Upper lobe of left lung (tissue), 6 donors: ENCODE measurements at regions not wholly inside any gene's neighbourhood (a gene's known extent, or its start where the extent isn't known, plus 50 kb on each side); places are given as distances from the start of the nearest gene placed in this dataset.

Experiments
- ATAC-seq, 2 donors: fragments of 200-7000 bp; cut with Tn5 transposase; one replicate each; pipeline ENCODE4 v1.9.1; 2022; ENCODE audit warnings: mild to moderate bottlenecking in 2 of 2, moderate library complexity in 2 of 2; ENCODE audit not compliant: low FRiP score in 2 of 2
- DNase-seq, 2 donors: peaks; one replicate each; pipeline ENCODE4 v3.0.0-alpha.2; 2019 to 2020
- H3K27ac ChIP-seq, 4 donors: fragments of 200-600 bp; sonication (generic); one replicate each; pipeline ENCODE4 v1.5.1; 2016 to 2019
- H3K27me3 ChIP-seq, 4 donors: fragments of 200-600 bp; sonication (generic); one replicate each; pipeline ENCODE4 v1.5.1; 2017 to 2019
- H3K36me3 ChIP-seq, 4 donors: fragments of 200-600 bp; sonication (generic); one replicate each; pipeline ENCODE4 v1.5.1; 2016 to 2019
- H3K4me1 ChIP-seq, 4 donors: fragments of 200-600 bp; sonication (generic); one replicate each; pipeline ENCODE4 v1.5.1; 2018 to 2019
- H3K4me3 ChIP-seq, 4 donors: fragments of 200-600 bp; sonication (generic); one replicate each; pipeline ENCODE4 v1.5.1; 2017 to 2019; ENCODE audit warnings: mild to moderate bottlenecking in 2 of 4, moderate library complexity in 1 of 4
- H3K9me3 ChIP-seq, 4 donors: fragments of 200-600 bp; sonication (generic); one replicate each; pipeline ENCODE4 v1.5.1; 2018 to 2019
- EP300 ChIP-seq, 4 donors: sonication (generic); formaldehyde crosslinking; IDR thresholded peaks; one replicate each; pipeline ENCODE4 v1.5.1; 2017; ENCODE audit warnings: antibody characterized with exemption in 4 of 4, control low read depth in 2 of 4
- POLR2A ChIP-seq, 4 donors: fragments of 450-650 bp; IDR thresholded peaks; one replicate each; pipeline ENCODE4 v1.5.1; 2016 to 2017; ENCODE audit warnings: antibody characterized with exemption in 4 of 4, mild to moderate bottlenecking in 2 of 4
- POLR2AphosphoS5 ChIP-seq, 2 donors: sonication (generic); formaldehyde crosslinking; IDR thresholded peaks; one replicate each; pipeline ENCODE4 v1.5.1; 2017; ENCODE audit warnings: antibody characterized with exemption in 2 of 2
- WGBS, 2 donors: methylation state at CpG; one replicate each; pipeline ENCODE4 v1.1.5; 2017 to 2018; 5-methylcytosine and 5-hydroxymethylcytosine counted together
- TF ChIP-seq, protein P1 (sequence below), 6 experiments: fragments of 450-650 bp in 4 of 6; fragments of 200-600 bp in 2 of 6; sonication (generic) in 2 of 6; IDR thresholded peaks; one replicate each; pipeline ENCODE4 v1.5.1; 2016 to 2019; ENCODE audit warnings: antibody characterized with exemption in 6 of 6
- donor health status: DM: no; HTN: no; CAD: no; lungs with moderate emphysema.
- donor health status: DM: no; HTN: yes; CAD: no; lungs with severe emphysema.

- peaks cover 0 to 14% (median 7%) of the 10 kb centered on the region in 4 donors for H3K9me3 ChIP-seq
- H3K4me3 ChIP-seq, result no peak overlapping the region
- no peak for DNase-seq
- TF ChIP-seq POLR2A (IDR thresholded peaks at IDR 0.05) (no peak), EP300 (IDR thresholded peaks at IDR 0.05) (no peak), POLR2AphosphoS5 (IDR thresholded peaks at IDR 0.05) (no peak)
- TF ChIP-seq, protein P1, sequence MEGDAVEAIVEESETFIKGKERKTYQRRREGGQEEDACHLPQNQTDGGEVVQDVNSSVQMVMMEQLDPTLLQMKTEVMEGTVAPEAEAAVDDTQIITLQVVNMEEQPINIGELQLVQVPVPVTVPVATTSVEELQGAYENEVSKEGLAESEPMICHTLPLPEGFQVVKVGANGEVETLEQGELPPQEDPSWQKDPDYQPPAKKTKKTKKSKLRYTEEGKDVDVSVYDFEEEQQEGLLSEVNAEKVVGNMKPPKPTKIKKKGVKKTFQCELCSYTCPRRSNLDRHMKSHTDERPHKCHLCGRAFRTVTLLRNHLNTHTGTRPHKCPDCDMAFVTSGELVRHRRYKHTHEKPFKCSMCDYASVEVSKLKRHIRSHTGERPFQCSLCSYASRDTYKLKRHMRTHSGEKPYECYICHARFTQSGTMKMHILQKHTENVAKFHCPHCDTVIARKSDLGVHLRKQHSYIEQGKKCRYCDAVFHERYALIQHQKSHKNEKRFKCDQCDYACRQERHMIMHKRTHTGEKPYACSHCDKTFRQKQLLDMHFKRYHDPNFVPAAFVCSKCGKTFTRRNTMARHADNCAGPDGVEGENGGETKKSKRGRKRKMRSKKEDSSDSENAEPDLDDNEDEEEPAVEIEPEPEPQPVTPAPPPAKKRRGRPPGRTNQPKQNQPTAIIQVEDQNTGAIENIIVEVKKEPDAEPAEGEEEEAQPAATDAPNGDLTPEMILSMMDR (IDR thresholded peaks at IDR 0.05), result no peak
- no peak overlapping the region for H3K27ac ChIP-seq
- no peaks in the 10 kb centered on the region for H3K36me3 ChIP-seq
- no peaks in the 10 kb centered on the region for H3K27me3 ChIP-seq
- H3K4me1 ChIP-seq, result no peaks in the 10 kb centered on the region
- 71 to 79% methylated on average over 2 of the region's 2 CpGs for WGBS, 2 donors
- no peak for ATAC-seq
Observed at GRCh38 chr6:132107896-132108295, 156.7 kb upstream of the CCN2 start.

GRCh38 chr6:132101535-132101934 lies 150.4 kb upstream of the CCN2 start:
- WGBS, 2 donors, result 65 to 79% methylated on average over 3 of the region's 3 CpGs
- Histone ChIP-seq H3K27me3 (no peaks in the 10 kb centered on the region), H3K36me3 (no peaks in the 10 kb centered on the region), H3K9me3 (no peaks in the 10 kb centered on the region), H3K4me3 (no peak overlapping the region), H3K27ac (no peak overlapping the region), H3K4me1 (no peaks in the 10 kb centered on the region)
- no peak for DNase-seq
- no peak for ATAC-seq
- TF ChIP-seq POLR2A (IDR thresholded peaks at IDR 0.05) (no peak), EP300 (IDR thresholded peaks at IDR 0.05) (no peak), POLR2AphosphoS5 (IDR thresholded peaks at IDR 0.05) (no peak)
- TF ChIP-seq, protein P1 (IDR thresholded peaks at IDR 0.05), result no peak

DNA sequence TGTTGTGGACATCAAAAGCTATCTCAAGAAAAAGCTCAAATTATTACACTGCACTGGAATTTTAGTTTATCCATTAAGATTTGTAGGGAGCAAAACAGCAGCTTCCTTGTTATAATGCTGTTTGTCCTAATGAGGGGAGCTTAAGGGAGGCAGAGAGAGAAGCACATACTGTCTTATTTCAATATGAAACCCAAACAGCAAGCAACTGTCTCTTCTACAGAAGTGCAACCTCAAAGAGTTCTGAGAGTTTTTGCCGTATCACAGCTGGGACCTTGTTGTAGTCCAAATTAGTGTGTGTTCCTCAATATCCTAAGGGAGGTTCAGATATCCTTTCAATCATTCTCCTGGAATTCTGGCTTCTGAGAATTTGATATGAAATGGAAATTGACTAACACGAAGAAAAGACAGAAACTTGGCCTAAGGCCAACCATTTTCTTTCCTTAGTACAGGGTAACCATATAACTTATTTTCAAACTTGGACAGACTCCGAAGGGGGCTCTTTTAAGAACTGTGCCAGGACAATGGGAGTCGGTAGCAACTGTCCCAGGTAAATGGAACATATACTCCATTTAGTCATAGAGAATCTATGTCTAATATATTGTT lies 149.3 kb upstream of the CCN2 start:
- Histone ChIP-seq H3K27ac (no peak overlapping the region), H3K27me3 (no peaks in the 10 kb centered on the region), H3K4me1 (no peaks in the 10 kb centered on the region), H3K4me3 (no peak overlapping the region), H3K36me3 (no peaks in the 10 kb centered on the region), H3K9me3 (no peaks in the 10 kb centered on the region)
- no peak for TF ChIP-seq POLR2A (IDR thresholded peaks at IDR 0.05)
- TF ChIP-seq EP300 (IDR thresholded peaks at IDR 0.05), result no peak
- TF ChIP-seq, protein P1 (IDR thresholded peaks at IDR 0.05), result no peak
- TF ChIP-seq POLR2AphosphoS5 (IDR thresholded peaks at IDR 0.05), result no peak
- ATAC-seq (no peak), DNase-seq (no peak)
- WGBS, 2 donors, result 65 to 71% methylated on average over 4 of the region's 4 CpGs

- no peaks in the 10 kb centered on the region for H3K36me3 ChIP-seq
- TF ChIP-seq POLR2A (IDR thresholded peaks at IDR 0.05) (no peak), EP300 (IDR thresholded peaks at IDR 0.05) (no peak), POLR2AphosphoS5 (IDR thresholded peaks at IDR 0.05) (no peak)
- TF ChIP-seq, protein P1 (IDR thresholded peaks at IDR 0.05), result no peak
- H3K27ac ChIP-seq, result no peak overlapping the region
- DNase-seq (no peak), ATAC-seq (no peak)
- WGBS, 2 donors, result 51 to 57% methylated on average over 5 of the region's 5 CpGs
- H3K27me3 ChIP-seq, result no peaks in the 10 kb centered on the region
- H3K4me1 ChIP-seq, result no peaks in the 10 kb centered on the region
- peaks cover 0 to 1% (median 0%) of the 10 kb centered on the region in 4 donors for H3K9me3 ChIP-seq
- no peak overlapping the region for H3K4me3 ChIP-seq
Observed at GRCh38 chr6:132096996-132097395, 145.8 kb upstream of the CCN2 start.

DNA sequence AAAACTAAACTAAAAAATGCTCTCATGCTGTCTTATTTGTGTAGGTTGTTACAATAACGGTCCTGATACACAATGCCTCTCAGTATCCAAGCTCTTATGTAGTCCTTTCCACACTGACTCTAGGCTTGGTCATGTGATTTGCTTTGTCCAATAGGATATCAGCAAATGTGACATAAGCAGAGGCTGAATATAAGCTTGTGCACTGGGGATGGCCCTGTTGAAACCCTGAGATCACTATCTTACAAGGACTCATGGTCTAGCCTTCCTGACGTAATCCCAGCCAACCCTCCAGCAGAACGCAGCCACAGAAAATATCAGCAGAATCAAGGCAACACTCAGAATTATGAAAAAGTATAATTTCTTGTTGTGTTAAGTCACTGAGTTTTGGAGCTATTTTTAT lies 145.1 kb upstream of the CCN2 start:
- no peak for TF ChIP-seq POLR2A (IDR thresholded peaks at IDR 0.05)
- TF ChIP-seq, protein P1 (IDR thresholded peaks at IDR 0.05), result no peak
- TF ChIP-seq POLR2AphosphoS5 (IDR thresholded peaks at IDR 0.05), result no peak
- no peak for TF ChIP-seq EP300 (IDR thresholded peaks at IDR 0.05)
- no peak overlapping the region for H3K4me3 ChIP-seq
- DNase-seq, result no peak
- H3K27ac ChIP-seq, result no peak overlapping the region
- peaks cover 0 to 3% (median 0%) of the 10 kb centered on the region in 4 donors for H3K9me3 ChIP-seq
- 85 to 86% methylated on average over 3 of the region's 3 CpGs for WGBS, 2 donors
- ATAC-seq, result peak in 1 of 2 donors; percentile 64
- no peaks in the 10 kb centered on the region for H3K36me3 ChIP-seq
- no peaks in the 10 kb centered on the region for H3K4me1 ChIP-seq
- no peaks in the 10 kb centered on the region for H3K27me3 ChIP-seq
